H1 (cell line): ENCODE measurements at regions not wholly inside any gene's neighbourhood (a gene's known extent, or its start where the extent isn't known, plus 50 kb on each side); places are given as distances from the start of the nearest gene placed in this dataset.

Source experiments
- CTCF ChIA-PET: fragments of 300-600 bp; sonication (Branson Sonifier 250); formaldehyde crosslinking; loops from one replicate; lab custom pipeline; 2021; ENCODE audit not compliant: partially characterized antibody; lab: Charles Lee
- POLR2A ChIA-PET: fragments of 300-600 bp; sonication (Branson Sonifier 250); formaldehyde crosslinking; loops from one replicate; lab custom pipeline; 2021; ENCODE audit warnings: inconsistent platforms; ENCODE audit not compliant: partially characterized antibody; lab: Charles Lee
- DNase-seq, 2 experiments: peaks; one replicate each; pipeline versions ENCODE4 v3.0.0 to v3.0.0-alpha.2; 2010 to 2022; ENCODE audit warnings: low spot score in 2 of 2, low read depth in 1 of 2, mixed read lengths in 1 of 2
- FAIRE-seq: peaks from 2 replicates; lab custom pipeline; 2011; peaks lifted over from hg19 to GRCh38; lab: Jason Lieb, UNC
- H2AFZ ChIP-seq: 2 replicates; pipeline ENCODE4 v1.8.1; 2012; ENCODE audit warnings: low read length, inconsistent platforms
- H2AK5ac ChIP-seq: 2 replicates; pipeline ENCODE4 v1.6.1; 2013; ENCODE audit warnings: low read depth, low read length
- H2BK120ac ChIP-seq: replicated peaks from 2 replicates; pipeline ENCODE3; 2013; ENCODE audit warnings: low read depth, low read length, inconsistent platforms
- H2BK12ac ChIP-seq: 2 replicates; pipeline ENCODE4 v1.6.1; 2013; ENCODE audit warnings: low read depth, low read length
- H2BK15ac ChIP-seq: 2 replicates; pipeline ENCODE4 v1.6.1; 2013; ENCODE audit warnings: low read length
- H2BK20ac ChIP-seq: 2 replicates; pipeline ENCODE4 v1.6.1; 2013; ENCODE audit warnings: low read length
- H2BK5ac ChIP-seq: 2 replicates; pipeline ENCODE4 v1.6.1; 2013; ENCODE audit warnings: low read depth, low read length
- H3K14ac ChIP-seq: 2 replicates; pipeline ENCODE4 v1.6.1; 2013; ENCODE audit warnings: inconsistent platforms; ENCODE audit not compliant: insufficient read length
- H3K18ac ChIP-seq: 2 replicates; pipeline ENCODE4 v1.6.1; 2013; ENCODE audit warnings: low read length; ENCODE audit errors: extremely low read depth
- H3K23ac ChIP-seq: 2 replicates; pipeline ENCODE4 v1.6.1; 2013; ENCODE audit warnings: inconsistent platforms; ENCODE audit not compliant: insufficient read length
- H3K23me2 ChIP-seq: 2 replicates; pipeline ENCODE4 v1.6.1; 2013; ENCODE audit warnings: low read depth, low read length
- H3K27ac ChIP-seq: 2 replicates; pipeline ENCODE4 v1.6.1; 2011; ENCODE audit warnings: low read depth, low read length, inconsistent platforms
- H3K27me3 ChIP-seq, 4 experiments: replicated peaks in 1 of 4; 1 replicate in 1 of 4; 2 replicates in 3 of 4; pipeline versions ENCODE4 v1.6.1 to v1.8.1; 2011 to 2013; ENCODE audit warnings: low read length in 3 of 4, mild to moderate bottlenecking in 3 of 4, inconsistent platforms in 2 of 4, mixed read lengths in 2 of 4, moderate library complexity in 1 of 4; ENCODE audit not compliant: control insufficient read depth in 3 of 4, insufficient read depth in 3 of 4; ENCODE audit errors: extremely low read depth in 1 of 4
- H3K36me3 ChIP-seq, 4 experiments: 2 replicates each; pipeline versions ENCODE4 v1.6.1 to v1.8.1; 2011 to 2013; ENCODE audit warnings: mild to moderate bottlenecking in 4 of 4, low read length in 3 of 4, moderate library complexity in 2 of 4, control low read depth in 1 of 4, inconsistent platforms in 1 of 4; ENCODE audit not compliant: insufficient read depth in 4 of 4, control insufficient read depth in 2 of 4
- H3K4ac ChIP-seq: replicated peaks from 2 replicates; pipeline ENCODE3; 2013; ENCODE audit warnings: low read length, low read depth, mixed read lengths, inconsistent platforms; ENCODE audit not compliant: insufficient read length
- H3K4me1 ChIP-seq, 4 experiments: replicated peaks in 1 of 4; 1 replicate in 1 of 4; 2 replicates in 3 of 4; pipeline versions ENCODE4 v1.6.1 to v1.8.1; 2011 to 2013; ENCODE audit warnings: low read length in 3 of 4, inconsistent platforms in 2 of 4, mixed read lengths in 1 of 4; ENCODE audit not compliant: insufficient read depth in 4 of 4, control insufficient read depth in 3 of 4
- H3K4me2 ChIP-seq, 2 experiments: 2 replicates each; pipeline versions ENCODE4 v1.6.1 to v1.8.1; 2011 to 2013; ENCODE audit warnings: low read depth in 2 of 2, low read length in 2 of 2, control low read depth in 1 of 2, inconsistent platforms in 1 of 2, mild to moderate bottlenecking in 1 of 2; ENCODE audit not compliant: insufficient read depth in 1 of 2
- H3K4me3 ChIP-seq, 4 experiments: fragments of 200-600, 300-600 bp in 1 of 4; sonication (generic), shearing (Covaris generic), sonication (Bioruptor Twin) in 1 of 4; 2 replicates each; pipeline versions ENCODE4 v1.5.1 to v1.8.1; 2011 to 2016; ENCODE audit warnings: low read length in 4 of 4, low read depth in 3 of 4, control low read depth in 2 of 4, inconsistent platforms in 2 of 4, mild to moderate bottlenecking in 2 of 4, mixed read lengths in 1 of 4, moderate library complexity in 1 of 4; ENCODE audit not compliant: insufficient read depth in 2 of 4; ENCODE audit errors: extremely low read depth in 1 of 4
- H3K56ac ChIP-seq: replicated peaks from 2 replicates; pipeline ENCODE3; 2013; ENCODE audit warnings: low read depth, mild to moderate bottlenecking, mixed read lengths, low read length, inconsistent platforms; ENCODE audit not compliant: insufficient read length
- H3K79me1 ChIP-seq: 2 replicates; pipeline ENCODE4 v1.6.1; 2013; ENCODE audit warnings: low read depth, low read length, control low read depth
- H3K79me2 ChIP-seq, 2 experiments: 2 replicates each; pipeline versions ENCODE4 v1.6.1 to v1.8.1; 2012 to 2013; ENCODE audit warnings: low read length in 2 of 2, mild to moderate bottlenecking in 2 of 2, inconsistent platforms in 1 of 2; ENCODE audit not compliant: insufficient read depth in 2 of 2, control insufficient read depth in 1 of 2
- H3K9ac ChIP-seq, 4 experiments: replicated peaks in 1 of 4; 1 replicate in 1 of 4; 2 replicates in 3 of 4; pipeline versions ENCODE4 v1.6.1 to v1.8.1; 2011 to 2013; ENCODE audit warnings: low read depth in 3 of 4, low read length in 3 of 4, control low read depth in 2 of 4, mild to moderate bottlenecking in 2 of 4, moderate library complexity in 2 of 4, inconsistent platforms in 1 of 4; ENCODE audit errors: extremely low read depth in 1 of 4
- H3K9me3 ChIP-seq, 2 experiments: 2 replicates each; pipeline versions ENCODE4 v1.6.1 to v1.8.1; 2012 to 2013; ENCODE audit warnings: mild to moderate bottlenecking in 2 of 2, moderate library complexity in 2 of 2, control low read depth in 1 of 2, inconsistent platforms in 1 of 2, low read depth in 1 of 2, low read length in 1 of 2, mixed read lengths in 1 of 2; ENCODE audit not compliant: insufficient read depth in 2 of 2
- H4K20me1 ChIP-seq, 2 experiments: replicated peaks in 1 of 2; 2 replicates each; pipeline versions ENCODE3 to v1.8.1; 2011 to 2013; ENCODE audit warnings: inconsistent platforms in 2 of 2, low read length in 2 of 2, mild to moderate bottlenecking in 1 of 2; ENCODE audit not compliant: insufficient read depth in 2 of 2, control insufficient read depth in 1 of 2
- H4K5ac ChIP-seq: 2 replicates; pipeline ENCODE4 v1.6.1; 2013; ENCODE audit warnings: low read length, low read depth, mixed read lengths, inconsistent platforms; ENCODE audit not compliant: insufficient read length
- H4K8ac ChIP-seq: 2 replicates; pipeline ENCODE4 v1.8.0; 2013; ENCODE audit warnings: mild to moderate bottlenecking, moderate library complexity, low read length, inconsistent platforms; ENCODE audit not compliant: insufficient read depth; ENCODE audit errors: extremely low read depth
- H4K91ac ChIP-seq: replicated peaks from 2 replicates; pipeline ENCODE3; 2013; ENCODE audit warnings: low read length, mixed read lengths, inconsistent platforms; ENCODE audit not compliant: insufficient read length
- BCL11A ChIP-seq, 2 experiments: IDR thresholded peaks; one replicate each; pipeline ENCODE4 v1.6.1; 2011; ENCODE audit warnings: low read depth in 2 of 2, low read length in 2 of 2, mild to moderate bottlenecking in 2 of 2
- CBX5 ChIP-seq: fragments of 300-800, 300-1000 bp; sonication (generic); IDR thresholded peaks from 2 replicates; pipeline ENCODE4 v1.7.1; 2016; ENCODE audit warnings: antibody characterized with exemption, low read length, low read depth
- CEBPB ChIP-seq: IDR thresholded peaks from 2 replicates; pipeline ENCODE4 v1.6.1; 2012; ENCODE audit warnings: low read depth, low read length
- CTBP2 ChIP-seq: IDR thresholded peaks from 2 replicates; pipeline ENCODE4 v1.7.0; 2011; ENCODE audit warnings: borderline replicate concordance, mild to moderate bottlenecking, moderate library complexity, mixed read lengths, low read length; ENCODE audit not compliant: insufficient read depth, insufficient read length
- EZH2 ChIP-seq: fragments of 200-600 bp; sonication (generic); IDR thresholded peaks from 2 replicates; pipeline ENCODE4 v1.7.1; 2012; ENCODE audit warnings: low read depth, mild to moderate bottlenecking, moderate library complexity, low read length, inconsistent platforms; ENCODE audit not compliant: severe bottlenecking
- RFX5 ChIP-seq: IDR thresholded peaks from 2 replicates; pipeline ENCODE4 v1.6.1; 2011; ENCODE audit warnings: low read depth, low read length, improper control_type of control experiment, borderline replicate concordance
- TAF1 ChIP-seq: IDR thresholded peaks from 2 replicates; pipeline ENCODE4 v1.6.1; 2011; ENCODE audit warnings: mild to moderate bottlenecking, low read depth, low read length
- ZNF274 ChIP-seq: IDR thresholded peaks from 2 replicates; pipeline ENCODE4 v1.7.0; 2012; ENCODE audit warnings: low read length, borderline replicate concordance; ENCODE audit errors: extremely low read depth
- WGBS, 2 experiments: shearing (Covaris generic) in 1 of 2; methylation state at CpG; one replicate each; pipeline versions ENCODE4 v1.1.6 to v1.1.7; 2013 to 2015; ENCODE audit warnings: low lambda C conversion rate in 2 of 2, mixed read lengths in 2 of 2, inconsistent platforms in 1 of 2, low coverage in 1 of 2, missing lambda C conversion rate in 1 of 2; ENCODE audit not compliant: insufficient replicate concordance in 2 of 2, insufficient coverage in 1 of 2, insufficient read length in 1 of 2; ENCODE audit errors: extremely low coverage in 1 of 2, missing lambda C conversion rate in 1 of 2; 5-methylcytosine and 5-hydroxymethylcytosine counted together

DNA sequence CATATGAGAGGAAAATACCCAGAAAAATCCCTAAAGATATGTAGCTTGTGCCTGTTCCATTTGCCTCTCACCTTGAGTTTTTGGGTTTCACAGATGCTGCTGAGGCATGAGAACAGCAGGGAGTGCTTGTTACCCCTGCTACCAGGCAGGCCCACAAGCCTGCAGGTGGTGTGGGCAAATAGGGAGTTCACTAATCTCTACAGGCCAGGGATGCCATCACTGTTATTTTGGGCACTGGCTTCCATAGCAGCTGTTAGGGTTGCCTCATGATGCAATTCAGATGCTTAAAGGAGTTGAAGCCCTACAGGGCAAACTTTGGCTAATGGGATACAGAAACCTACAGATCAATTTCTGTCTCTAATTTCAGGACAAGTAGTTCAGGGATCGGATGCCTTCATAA lies 873.5 kb downstream of the OTOL1 start:
- no peak overlapping the region for H3K4me3 ChIP-seq
- POLR2A ChIA-PET = no interaction called here
- CTCF ChIA-PET = no interaction called here
- H2BK120ac ChIP-seq = no peak overlapping the region
- H2AFZ ChIP-seq = peak overlapping the region; percentile 49; the same call in 1 of the 2 replicates
- H3K79me2 ChIP-seq = no peaks in the 10 kb centered on the region
- H4K91ac ChIP-seq = no peak overlapping the region
- no peak overlapping the region for H3K27ac ChIP-seq
- 83% methylated on average over 1 of the region's 1 CpG; no CpG with 5 or more reads in 1 of the 2 experiments for WGBS, 2 experiments
- no peak overlapping the region for H3K4me2 ChIP-seq
- no peak overlapping the region for H2BK5ac ChIP-seq
- H3K18ac ChIP-seq = no peak overlapping the region
- H3K27me3 ChIP-seq = no peaks in the 10 kb centered on the region
- H3K36me3 ChIP-seq = no peaks in the 10 kb centered on the region
- no peak overlapping the region for H3K56ac ChIP-seq
- H3K9me3 ChIP-seq = 0 out of 4 replicates have a peak, but pooled peaks cover 7 to 8% of the 10 kb centered on the region in 2 experiments
- no peak overlapping the region for H3K4ac ChIP-seq
- no peaks in the 10 kb centered on the region for H4K20me1 ChIP-seq
- H2BK20ac ChIP-seq = no peak overlapping the region
- H2BK15ac ChIP-seq = no peak overlapping the region
- FAIRE-seq (no peak), DNase-seq (no peak)
- no peaks in the 10 kb centered on the region for H3K79me1 ChIP-seq
- no peaks in the 10 kb centered on the region for H3K23me2 ChIP-seq
- no peak overlapping the region for H2AK5ac ChIP-seq
- no peak overlapping the region for H2BK12ac ChIP-seq
- TF ChIP-seq EZH2 (no peak), CTBP2 (no peak), BCL11A (IDR thresholded peaks at IDR 0.05; ENCODE audit: low read depth in 2 of 2, low read length in 2 of 2) (no peak), CBX5 (no peak), RFX5 (no peak), ZNF274 (no peak), CEBPB (peak; percentile 40; the same call in 1 of the 2 replicates), TAF1 (no peak)
- TF ChIP-seq, all 59 proteins: peak for 1
- Histone ChIP-seq H3K9ac (no peak overlapping the region), H3K4me1 (peaks cover 0 to 4% (median 0%) of the 10 kb centered on the region in 4 experiments; a peak in 1 of 7 replicates), H3K14ac (no peak overlapping the region), H3K23ac (no peak overlapping the region), H4K8ac (no peak overlapping the region), H4K5ac (no peak overlapping the region)
